ENCODE measurements at regions not wholly inside any gene's neighbourhood (a gene's known extent, or its start where the extent isn't known, plus 50 kb on each side); places are given as distances from the start of the nearest gene placed in this dataset.

DNA sequence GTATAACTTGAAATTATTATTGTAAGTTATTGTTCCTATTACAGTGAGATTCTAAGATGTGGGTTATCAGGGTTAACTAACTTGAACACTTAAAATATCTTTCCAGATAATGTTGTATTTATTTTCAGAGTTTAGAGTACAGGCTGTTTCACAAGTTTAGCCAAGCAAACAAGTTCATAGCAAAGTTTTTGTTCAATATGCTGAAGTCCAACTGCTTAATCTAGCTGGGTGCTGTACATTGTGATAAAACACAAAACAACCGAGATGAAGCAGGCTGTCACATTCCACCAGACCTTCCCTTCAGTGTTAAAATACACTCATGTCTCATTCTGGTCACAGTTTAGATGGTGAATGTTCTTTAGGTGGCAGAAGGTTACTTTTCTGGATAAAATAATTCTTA is 148.0 kb upstream of the PCDH20 start:
- no peak for TF ChIP-seq RCOR1 (IDR thresholded peaks at IDR 0.05; ENCODE audit: insufficient replicate concordance, low read length)
- TF ChIP-seq CHD1 (IDR thresholded peaks at IDR 0.05; ENCODE audit: low read depth, low read length) = no peak
- TF ChIP-seq, protein P1, sequence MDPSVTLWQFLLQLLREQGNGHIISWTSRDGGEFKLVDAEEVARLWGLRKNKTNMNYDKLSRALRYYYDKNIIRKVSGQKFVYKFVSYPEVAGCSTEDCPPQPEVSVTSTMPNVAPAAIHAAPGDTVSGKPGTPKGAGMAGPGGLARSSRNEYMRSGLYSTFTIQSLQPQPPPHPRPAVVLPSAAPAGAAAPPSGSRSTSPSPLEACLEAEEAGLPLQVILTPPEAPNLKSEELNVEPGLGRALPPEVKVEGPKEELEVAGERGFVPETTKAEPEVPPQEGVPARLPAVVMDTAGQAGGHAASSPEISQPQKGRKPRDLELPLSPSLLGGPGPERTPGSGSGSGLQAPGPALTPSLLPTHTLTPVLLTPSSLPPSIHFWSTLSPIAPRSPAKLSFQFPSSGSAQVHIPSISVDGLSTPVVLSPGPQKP (IDR thresholded peaks at IDR 0.05; ENCODE audit: borderline replicate concordance, low read depth, low read length) = no peak
- TF ChIP-seq, protein P2, sequence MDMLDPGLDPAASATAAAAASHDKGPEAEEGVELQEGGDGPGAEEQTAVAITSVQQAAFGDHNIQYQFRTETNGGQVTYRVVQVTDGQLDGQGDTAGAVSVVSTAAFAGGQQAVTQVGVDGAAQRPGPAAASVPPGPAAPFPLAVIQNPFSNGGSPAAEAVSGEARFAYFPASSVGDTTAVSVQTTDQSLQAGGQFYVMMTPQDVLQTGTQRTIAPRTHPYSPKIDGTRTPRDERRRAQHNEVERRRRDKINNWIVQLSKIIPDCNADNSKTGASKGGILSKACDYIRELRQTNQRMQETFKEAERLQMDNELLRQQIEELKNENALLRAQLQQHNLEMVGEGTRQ (IDR thresholded peaks at IDR 0.05; ENCODE audit: low read depth, low read length) = no peak
- TF ChIP-seq POLR2A (IDR thresholded peaks at IDR 0.05; ENCODE audit: low read depth, low read length) = no peak
- TF ChIP-seq RAD21 (IDR thresholded peaks at IDR 0.05; ENCODE audit: low read length) = no peak
- TF ChIP-seq SMC3 (IDR thresholded peaks at IDR 0.05; ENCODE audit: low read depth, low read length) = no peak
- TF ChIP-seq MXI1 (IDR thresholded peaks at IDR 0.05; ENCODE audit: borderline replicate concordance, low read depth, low read length) = no peak
- TF ChIP-seq, protein P3, sequence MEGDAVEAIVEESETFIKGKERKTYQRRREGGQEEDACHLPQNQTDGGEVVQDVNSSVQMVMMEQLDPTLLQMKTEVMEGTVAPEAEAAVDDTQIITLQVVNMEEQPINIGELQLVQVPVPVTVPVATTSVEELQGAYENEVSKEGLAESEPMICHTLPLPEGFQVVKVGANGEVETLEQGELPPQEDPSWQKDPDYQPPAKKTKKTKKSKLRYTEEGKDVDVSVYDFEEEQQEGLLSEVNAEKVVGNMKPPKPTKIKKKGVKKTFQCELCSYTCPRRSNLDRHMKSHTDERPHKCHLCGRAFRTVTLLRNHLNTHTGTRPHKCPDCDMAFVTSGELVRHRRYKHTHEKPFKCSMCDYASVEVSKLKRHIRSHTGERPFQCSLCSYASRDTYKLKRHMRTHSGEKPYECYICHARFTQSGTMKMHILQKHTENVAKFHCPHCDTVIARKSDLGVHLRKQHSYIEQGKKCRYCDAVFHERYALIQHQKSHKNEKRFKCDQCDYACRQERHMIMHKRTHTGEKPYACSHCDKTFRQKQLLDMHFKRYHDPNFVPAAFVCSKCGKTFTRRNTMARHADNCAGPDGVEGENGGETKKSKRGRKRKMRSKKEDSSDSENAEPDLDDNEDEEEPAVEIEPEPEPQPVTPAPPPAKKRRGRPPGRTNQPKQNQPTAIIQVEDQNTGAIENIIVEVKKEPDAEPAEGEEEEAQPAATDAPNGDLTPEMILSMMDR (conservative IDR thresholded peaks at IDR 0.05; ENCODE audit: low read depth, low read length) = no peak
- TF ChIP-seq NFE2L2 (IDR thresholded peaks at IDR 0.05; ENCODE audit: low read depth, low read length) = no peak
- TF ChIP-seq MAZ (IDR thresholded peaks at IDR 0.05; ENCODE audit: borderline replicate concordance, low read depth, low read length) = no peak

More for the DNA sequence above, 148.0 kb upstream of the PCDH20 start:
- no peak overlapping the region for H2AK5ac ChIP-seq (ENCODE audit: low read depth, low read length)
- no peaks in the 10 kb centered on the region for H3K27me3 ChIP-seq (ENCODE audit: control insufficient read depth, insufficient read depth, low read length)
- no peak overlapping the region for H2BK5ac ChIP-seq (ENCODE audit: low read depth, low read length, poor library complexity, severe bottlenecking)
- H3K4me3 ChIP-seq (ENCODE audit: insufficient read depth, low read depth, low read length) = no peak overlapping the region
- no peaks in the 10 kb centered on the region for H3K36me3 ChIP-seq (ENCODE audit: control insufficient read depth, insufficient read depth, low read length)
- H2AFZ ChIP-seq (replicated peaks; ENCODE audit: low read length, poor library complexity) = no peak overlapping the region
- H2BK20ac ChIP-seq (ENCODE audit: low read depth, low read length) = no peak overlapping the region
- no peaks in the 10 kb centered on the region for H3K9me1 ChIP-seq (ENCODE audit: insufficient read depth, low read length)
- H4K8ac ChIP-seq (ENCODE audit: low read depth in 2 of 2, low read length in 2 of 2) = no peak overlapping the region
- no peak overlapping the region for H2BK120ac ChIP-seq (ENCODE audit: low read depth, low read length)
- no peak overlapping the region for H3K4me2 ChIP-seq (ENCODE audit: low read depth, low read length)
- H3K4me1 ChIP-seq (ENCODE audit: control insufficient read depth, insufficient read depth, low read length) = no peaks in the 10 kb centered on the region
- no peaks in the 10 kb centered on the region for H3K79me1 ChIP-seq (ENCODE audit: low read depth in 1 of 2, low read length in 2 of 2)
- dilution Hi-C loops (cut with HindIII; ENCODE audit: low sequenced_read_pairs, unreplicated experiment) = no loop called here
- DNase-seq (no peak), ATAC-seq (ENCODE audit: low read depth) (no peak)
- ChIA-PET POLR2A (ENCODE audit: unreplicated experiment) (no interaction called here), CTCF (interaction anchor here (0.7 kb wide), 1 partner anchor 32 kb away, joined by 3 read pairs; no protein-coding TSS in a partner anchor)
- no TSS peak for BruUV-seq (replicated peaks)
- in situ Hi-C loops (cut with MboI; ENCODE audit: low sequenced_read_pairs) = no loop called here
- H3K4ac ChIP-seq (ENCODE audit: low read depth, low read length) = no peak overlapping the region
- no peak overlapping the region for H3K56ac ChIP-seq (ENCODE audit: extremely low read depth, insufficient read depth, low read length)
- intact Hi-C loops (cut with micrococcal nuclease) = no loop called here
- no peak overlapping the region for H2AK9ac ChIP-seq (replicated peaks; ENCODE audit: low read depth, low read length, poor library complexity)
- H3K27ac ChIP-seq (ENCODE audit: insufficient read depth, low read length) = no peak overlapping the region
- no CpG with 5 or more reads among the region's 1 CpG for WGBS, 2 experiments (ENCODE audit: extremely low coverage in 2 of 2, insufficient read length in 1 of 2)
- no peak overlapping the region for H3K23ac ChIP-seq (ENCODE audit: low read depth, low read length)
- no peak overlapping the region for H3K9ac ChIP-seq (ENCODE audit: low read depth, low read length)
- H4K20me1 ChIP-seq (ENCODE audit: insufficient read depth, low read length) = no peaks in the 10 kb centered on the region
- H3K9me3 ChIP-seq (ENCODE audit: control insufficient read depth, insufficient read depth, low read length) = peaks cover 4% of the 10 kb centered on the region; the same call in 1 of the 2 replicates
- no peak overlapping the region for H4K5ac ChIP-seq (ENCODE audit: low read depth, low read length)
- H2BK15ac ChIP-seq (ENCODE audit: low read depth, low read length) = no peak overlapping the region
- H4K91ac ChIP-seq (ENCODE audit: insufficient read depth, low read depth, low read length) = no peak overlapping the region
- no peak overlapping the region for H3K14ac ChIP-seq (replicated peaks; ENCODE audit: low read depth, low read length)
- H3K18ac ChIP-seq (ENCODE audit: low read depth, low read length) = no peak overlapping the region
